ENCODE measurements at regions not wholly inside any gene's neighbourhood (a gene's known extent, or its start where the extent isn't known, plus 50 kb on each side); places are given as distances from the start of the nearest gene placed in this dataset.

- no peak overlapping the region for H3K27ac ChIP-seq
- TF ChIP-seq CTCF (conservative IDR thresholded peaks at IDR 0.05): no peak
Measured at GRCh38 chr13:107734891-107735625, 480.3 kb downstream of the LIG4 start.

- H3K27ac ChIP-seq: no peak overlapping the region
- TF ChIP-seq CTCF (conservative IDR thresholded peaks at IDR 0.05): no peak
Measured at GRCh38 chr13:107733276-107733675, 482.1 kb downstream of the LIG4 start.

GRCh38 chr13:107730813-107731212, 484.5 kb downstream of the LIG4 start:
- no peak for TF ChIP-seq CTCF (conservative IDR thresholded peaks at IDR 0.05)
- H3K27ac ChIP-seq: no peak overlapping the region

- TF ChIP-seq CTCF (conservative IDR thresholded peaks at IDR 0.05): no peak
- peak overlapping the region; percentile 27 for H3K27ac ChIP-seq
Measured at GRCh38 chr13:107721125-107721869, 494.0 kb downstream of the LIG4 start.

- H3K27ac ChIP-seq: no peak overlapping the region
- TF ChIP-seq CTCF (conservative IDR thresholded peaks at IDR 0.05): no peak
Measured at GRCh38 chr13:107716741-107717140, 498.6 kb downstream of the LIG4 start.

- H3K27ac ChIP-seq: no peak overlapping the region
- TF ChIP-seq CTCF (conservative IDR thresholded peaks at IDR 0.05): no peak
Measured at GRCh38 chr13:107716241-107716640, 499.1 kb downstream of the LIG4 start.

GRCh38 chr13:107715496-107715895, 499.8 kb downstream of the LIG4 start:
- no peak for TF ChIP-seq CTCF (conservative IDR thresholded peaks at IDR 0.05)
- no peak overlapping the region for H3K27ac ChIP-seq

Measured in VCaP (cell line).